Body of pancreas (tissue), 4 donors: ENCODE measurements at regions not wholly inside any gene's neighbourhood (a gene's known extent, or its start where the extent isn't known, plus 50 kb on each side); places are given as distances from the start of the nearest gene placed in this dataset.

ENCODE experiments used
- ATAC-seq: fragments of 150-250 bp; one replicate; pipeline ENCODE4 v1.9.1; 2016
- DNase-seq, 4 donors: peaks; one replicate each; pipeline ENCODE4 v3.0.0-alpha.2; 2019
- H3K27ac ChIP-seq, 4 donors: fragments of 200-600 bp; sonication (generic); 1 replicate in 3 of 4; 2 replicates in 1 of 4; pipeline versions ENCODE4 v1.5.1 to v1.6.1; 2016 to 2019; ENCODE audit warnings: mild to moderate bottlenecking in 1 of 4, mixed read lengths in 1 of 4, moderate library complexity in 1 of 4
- H3K27me3 ChIP-seq, 2 donors: fragments of 200-600 bp; sonication (generic); one replicate each; pipeline ENCODE4 v1.6.0; 2016; ENCODE audit warnings: mild to moderate bottlenecking in 1 of 2
- H3K36me3 ChIP-seq, 2 donors: fragments of 200-600 bp; sonication (generic); replicated peaks in 1 of 2; 2 replicates each; pipeline ENCODE4 v1.5.1; 2016; ENCODE audit warnings: low read depth in 2 of 2; ENCODE audit not compliant: insufficient read depth in 1 of 2
- H3K4me1 ChIP-seq: fragments of 200-600 bp; sonication (generic); one replicate; pipeline ENCODE4 v1.6.0; 2016
- H3K4me3 ChIP-seq, 2 donors: fragments of 200-600 bp; sonication (generic); 1 replicate in 1 of 2; 2 replicates in 1 of 2; pipeline ENCODE4 v1.5.1; 2016 to 2019
- H3K9me3 ChIP-seq, 3 donors: fragments of 200-600 bp; sonication (generic); 1 replicate in 2 of 3; 2 replicates in 1 of 3; pipeline ENCODE4 v1.5.1; 2016
- CTCF ChIP-seq, 7 experiments: fragments of 450-650 bp in 4 of 7; fragments of 200-600 bp in 3 of 7; sonication (generic) in 3 of 7; IDR thresholded peaks; one replicate each; pipeline ENCODE4 v1.5.1; 2016 to 2019; ENCODE audit warnings: antibody characterized with exemption in 7 of 7
- POLR2A ChIP-seq, 3 donors: fragments of 450-650 bp; IDR thresholded peaks; one replicate each; pipeline ENCODE4 v1.6.1; 2016; ENCODE audit warnings: antibody characterized with exemption in 3 of 3, mild to moderate bottlenecking in 2 of 3
- WGBS, 2 donors: methylation state at CpG; one replicate each; pipeline ENCODE4 v1.1.5; 2017; 5-methylcytosine and 5-hydroxymethylcytosine counted together
- intact Hi-C: fragments of 100-400 bp; cut with DNase I; formaldehyde crosslinking; loops from one replicate; pipeline ENCODE4 v1.15.1; 2023

- H3K36me3 ChIP-seq: no peaks in the 10 kb centered on the region
- DNase-seq: no peak
- no peaks in the 10 kb centered on the region for H3K9me3 ChIP-seq
- no peaks in the 10 kb centered on the region for H3K27me3 ChIP-seq
- no peak overlapping the region for H3K4me3 ChIP-seq
- H3K4me1 ChIP-seq: no peaks in the 10 kb centered on the region
- TF ChIP-seq CTCF (IDR thresholded peaks at IDR 0.05) (no peak), POLR2A (IDR thresholded peaks at IDR 0.05) (no peak)
- H3K27ac ChIP-seq: no peak overlapping the region
- ATAC-seq: no peak
- intact Hi-C loops: no loop called here
Measured at GRCh38 chr4:14364953-14365536, 637.2 kb upstream of the CPEB2 start.

- Histone ChIP-seq H3K27me3 (no peaks in the 10 kb centered on the region), H3K36me3 (no peaks in the 10 kb centered on the region), H3K4me3 (no peak overlapping the region), H3K4me1 (no peaks in the 10 kb centered on the region), H3K27ac (no peak overlapping the region), H3K9me3 (no peaks in the 10 kb centered on the region)
- TF ChIP-seq CTCF (IDR thresholded peaks at IDR 0.05): no peak
- no peak for TF ChIP-seq POLR2A (IDR thresholded peaks at IDR 0.05)
- 64 to 79% methylated on average over 4 of the region's 4 CpGs for WGBS, 2 donors
- intact Hi-C loops: no loop called here
- ATAC-seq (no peak), DNase-seq (no peak)
Measured at GRCh38 chr4:14368391-14368790, 633.9 kb upstream of the CPEB2 start.

- no peaks in the 10 kb centered on the region for H3K9me3 ChIP-seq
- no peaks in the 10 kb centered on the region for H3K36me3 ChIP-seq
- WGBS, 2 donors: 53 to 59% methylated on average over 5 of the region's 5 CpGs
- intact Hi-C loops: no loop called here
- H3K27ac ChIP-seq: no peak overlapping the region
- TF ChIP-seq CTCF (IDR thresholded peaks at IDR 0.05): no peak
- TF ChIP-seq POLR2A (IDR thresholded peaks at IDR 0.05): no peak
- H3K27me3 ChIP-seq: no peaks in the 10 kb centered on the region
- no peak overlapping the region for H3K4me3 ChIP-seq
- DNase-seq (no peak), ATAC-seq (no peak)
- H3K4me1 ChIP-seq: no peaks in the 10 kb centered on the region
Measured at GRCh38 chr4:14371131-14371530, 631.1 kb upstream of the CPEB2 start.

GRCh38 chr4:14375816-14376215 is 626.5 kb upstream of the CPEB2 start:
- no peak overlapping the region for H3K27ac ChIP-seq
- no peaks in the 10 kb centered on the region for H3K9me3 ChIP-seq
- ATAC-seq: no peak
- no peaks in the 10 kb centered on the region for H3K36me3 ChIP-seq
- TF ChIP-seq CTCF (IDR thresholded peaks at IDR 0.05): no peak
- no peak for TF ChIP-seq POLR2A (IDR thresholded peaks at IDR 0.05)
- 89 to 92% methylated on average over 5 of the region's 5 CpGs for WGBS, 2 donors
- no peaks in the 10 kb centered on the region for H3K4me1 ChIP-seq
- DNase-seq: no peak
- intact Hi-C loops: no loop called here
- H3K27me3 ChIP-seq: no peaks in the 10 kb centered on the region
- H3K4me3 ChIP-seq: no peak overlapping the region

GRCh38 chr4:14379183-14379582 is 623.1 kb upstream of the CPEB2 start:
- intact Hi-C loops: no loop called here
- DNase-seq (no peak), ATAC-seq (no peak)
- no peak for TF ChIP-seq POLR2A (IDR thresholded peaks at IDR 0.05)
- no peak for TF ChIP-seq CTCF (IDR thresholded peaks at IDR 0.05)
- Histone ChIP-seq H3K4me1 (no peaks in the 10 kb centered on the region), H3K9me3 (no peaks in the 10 kb centered on the region), H3K4me3 (no peak overlapping the region), H3K27me3 (no peaks in the 10 kb centered on the region), H3K27ac (no peak overlapping the region), H3K36me3 (no peaks in the 10 kb centered on the region)
- WGBS, 2 donors: 83 to 90% methylated on average over 1 of the region's 1 CpG
